A549 (cell line): ENCODE measurements at regions not wholly inside any gene's neighbourhood (a gene's known extent, or its start where the extent isn't known, plus 50 kb on each side); places are given as distances from the start of the nearest gene placed in this dataset.

Experiments
- ATAC-seq, 2 experiments: fragments of 200-7000 bp in 1 of 2; fragments of >200 bp in 1 of 2; cut with Nextera tagmentation in 1 of 2; cut with Tn5 transposase in 1 of 2; 3 replicates each; pipeline versions ENCODE4 v1.8.0 to v1.9.1; 2018 to 2020; ENCODE audit warnings: mild to moderate bottlenecking in 1 of 2, moderate library complexity in 1 of 2
- CTCF ChIA-PET: fragments of 300-600 bp; sonication (Branson Sonifier 250); formaldehyde crosslinking; extraction: SDS; loops from one replicate; lab custom pipeline; 2021; ENCODE audit warnings: antibody characterized with exemption, inconsistent platforms; lab: Yijun Ruan, JAX
- POLR2A ChIA-PET: fragments of 350-600 bp; formaldehyde crosslinking; extraction: SDS; loops from one replicate; lab custom pipeline; 2021; ENCODE audit warnings: antibody characterized with exemption, inconsistent platforms; lab: Yijun Ruan, JAX
- DNase-seq, 2 experiments: peaks; one replicate each; pipeline versions ENCODE4 v3.0.0 to v3.0.0-alpha.2; 2011 to 2016; ENCODE audit warnings: low read depth in 1 of 2, low spot score in 1 of 2
- FAIRE-seq: peaks from 2 replicates; lab custom pipeline; 2011; peaks lifted over from hg19 to GRCh38; lab: Jason Lieb, UNC
- H3K27ac ChIP-seq, 2 experiments: fragments of >200 bp; sonication (Bioruptor Twin); formaldehyde crosslinking; 3 replicates each; pipeline ENCODE4 v1.5.1; 2016 to 2017
- H3K4me1 ChIP-seq: fragments of >200 bp; sonication (Bioruptor Twin); formaldehyde crosslinking; 3 replicates; pipeline ENCODE4 v1.6.1; 2016
- H3K4me2 ChIP-seq: fragments of >200 bp; sonication (Bioruptor Twin); formaldehyde crosslinking; 3 replicates; pipeline ENCODE4 v1.6.1; 2016
- H3K4me3 ChIP-seq: fragments of >200 bp; sonication (Bioruptor Twin); formaldehyde crosslinking; 3 replicates; pipeline ENCODE4 v1.5.1; 2016
- H3K9me3 ChIP-seq: fragments of >200 bp; sonication (Bioruptor Twin); formaldehyde crosslinking; 3 replicates; pipeline ENCODE4 v1.6.1; 2016
- BHLHE40 ChIP-seq: IDR thresholded peaks from 2 replicates; pipeline ENCODE4 v1.6.1; 2012; ENCODE audit warnings: low read depth, low read length, inconsistent platforms
- CBX2 ChIP-seq: fragments of 200-600 bp; sonication (generic); IDR thresholded peaks from 2 replicates; pipeline ENCODE4 v1.6.1; 2016; ENCODE audit warnings: low read depth, mild to moderate bottlenecking, borderline replicate concordance
- CEBPB ChIP-seq, 2 experiments: fragments of >200 bp in 1 of 2; sonication (Bioruptor Twin) in 1 of 2; formaldehyde crosslinking in 1 of 2; IDR thresholded peaks; 2 replicates each; pipeline ENCODE4 v1.6.1; 2012 to 2016
- CHD2 ChIP-seq: fragments of 150-350 bp; IDR thresholded peaks from 2 replicates; pipeline ENCODE4 v1.6.1; 2014; ENCODE audit warnings: low read length; ENCODE audit not compliant: partially characterized antibody
- CHD4 ChIP-seq: fragments of 200-600 bp; sonication (generic); IDR thresholded peaks from 2 replicates; pipeline ENCODE4 v1.6.1; 2016; ENCODE audit warnings: antibody characterized with exemption, mild to moderate bottlenecking, borderline replicate concordance
- EHF ChIP-seq: fragments of 250-450 bp; sonication (Bioruptor Pico); IDR thresholded peaks from 2 replicates; pipeline ENCODE4 v1.5.0; 2020; ENCODE audit warnings: mild to moderate bottlenecking
- EHMT2 ChIP-seq: fragments of 200-600 bp; sonication (generic); IDR thresholded peaks from 2 replicates; pipeline ENCODE4 v1.6.1; 2016; ENCODE audit warnings: antibody characterized with exemption, low read depth, mild to moderate bottlenecking, moderate library complexity
- EP300 ChIP-seq, 2 experiments: fragments of >200 bp; sonication (Bioruptor Twin); formaldehyde crosslinking; IDR thresholded peaks; 2 replicates in 1 of 2; 3 replicates in 1 of 2; pipeline ENCODE4 v1.6.1; 2016 to 2017
- FOSL2 ChIP-seq, 2 experiments: fragments of 450-650 bp in 1 of 2; fragments of >200 bp in 1 of 2; sonication (Bioruptor Twin) in 1 of 2; formaldehyde crosslinking; IDR thresholded peaks; 2 replicates each; pipeline versions ENCODE4 v1.5.0 to v1.6.1; 2016 to 2020; ENCODE audit warnings: mild to moderate bottlenecking in 1 of 2, moderate library complexity in 1 of 2
- HDAC2 ChIP-seq: fragments of 200-600 bp; sonication (generic); IDR thresholded peaks from 2 replicates; pipeline ENCODE4 v1.6.1; 2016
- HOXB5 ChIP-seq: fragments of 250-450 bp; sonication (Bioruptor Pico); IDR thresholded peaks from 2 replicates; pipeline ENCODE4 v1.5.0; 2020; ENCODE audit warnings: mild to moderate bottlenecking, moderate library complexity
- JUN ChIP-seq, 2 experiments: fragments of >200 bp; sonication (Bioruptor Twin); formaldehyde crosslinking; IDR thresholded peaks; 2 replicates in 1 of 2; 3 replicates in 1 of 2; pipeline ENCODE4 v1.6.1; 2016 to 2017
- KDM1A ChIP-seq: fragments of 200-600 bp; sonication (generic); IDR thresholded peaks from 2 replicates; pipeline ENCODE4 v1.6.1; 2016; ENCODE audit warnings: low read depth, mild to moderate bottlenecking
- MAFK ChIP-seq: fragments of 450-650 bp; IDR thresholded peaks from 2 replicates; pipeline ENCODE4 v1.6.1; 2014; ENCODE audit not compliant: partially characterized antibody
- NFE2L2 ChIP-seq: fragments of 150-350 bp; conservative IDR thresholded peaks from 2 replicates; pipeline ENCODE4 v1.6.1; 2014; ENCODE audit warnings: low read length
- POLR2AphosphoS2 ChIP-seq: conservative IDR thresholded peaks from 2 replicates; pipeline ENCODE4 v1.6.1; 2012; ENCODE audit warnings: low read length, improper control_type of control experiment, inconsistent platforms
- RAD21 ChIP-seq, 2 experiments: fragments of >200 bp in 1 of 2; sonication (Bioruptor Twin) in 1 of 2; formaldehyde crosslinking in 1 of 2; IDR thresholded peaks in 1 of 2; conservative IDR thresholded peaks in 1 of 2; 2 replicates in 1 of 2; 3 replicates in 1 of 2; pipeline ENCODE4 v1.6.1; 2012 to 2018; ENCODE audit warnings: inconsistent platforms in 1 of 2
- RARB ChIP-seq: fragments of 250-450 bp; sonication (Bioruptor Pico); IDR thresholded peaks from 2 replicates; pipeline ENCODE4 v1.8.0; 2021; ENCODE audit warnings: mild to moderate bottlenecking, moderate library complexity
- RFX5 ChIP-seq: fragments of 450-650 bp; IDR thresholded peaks from 2 replicates; pipeline ENCODE4 v1.7.1; 2014; ENCODE audit warnings: antibody characterized with exemption, mild to moderate bottlenecking, moderate library complexity
- RNF2 ChIP-seq: fragments of 200-600 bp; sonication (generic); IDR thresholded peaks from 2 replicates; pipeline ENCODE4 v1.6.1; 2016; ENCODE audit warnings: low read depth, mild to moderate bottlenecking, antibody characterized with exemption, moderate library complexity, borderline replicate concordance
- SMC3 ChIP-seq: fragments of >200 bp; sonication (Bioruptor Twin); formaldehyde crosslinking; IDR thresholded peaks from 3 replicates; pipeline ENCODE4 v1.6.1; 2018; ENCODE audit warnings: inconsistent platforms
- SREBF2 ChIP-seq: fragments of 450-650 bp; IDR thresholded peaks from 2 replicates; pipeline ENCODE4 v1.6.1; 2014; ENCODE audit warnings: mild to moderate bottlenecking, moderate library complexity
- TP53 ChIP-seq: fragments of 250-450 bp; sonication (Bioruptor Pico); IDR thresholded peaks from 2 replicates; pipeline ENCODE4 v1.5.0; 2021; ENCODE audit warnings: mild to moderate bottlenecking, moderate library complexity
- USF2 ChIP-seq: fragments of 450-650 bp; IDR thresholded peaks from 2 replicates; pipeline ENCODE4 v1.6.1; 2014; ENCODE audit warnings: antibody characterized with exemption
- ZC3H11A ChIP-seq: fragments of 450-650 bp; IDR thresholded peaks from 2 replicates; pipeline ENCODE4 v1.6.1; 2014; ENCODE audit warnings: antibody characterized with exemption, mild to moderate bottlenecking
- ZSCAN20 ChIP-seq: fragments of 250-450 bp; sonication (Bioruptor Pico); IDR thresholded peaks from 2 replicates; pipeline ENCODE4 v1.8.0; 2022; ENCODE audit warnings: mild to moderate bottlenecking, moderate library complexity
- WGBS: methylation state at CpG from one replicate; pipeline ENCODE4 v1.1.6; 2017; ENCODE audit errors: missing lambda C conversion rate; 5-methylcytosine and 5-hydroxymethylcytosine counted together
- TF ChIP-seq, protein P1 (sequence below): fragments of 250-450 bp; sonication (Bioruptor Pico); IDR thresholded peaks from 2 replicates; pipeline ENCODE4 v1.5.0; 2021; ENCODE audit warnings: mild to moderate bottlenecking, moderate library complexity, borderline replicate concordance
- TF ChIP-seq, protein P2 (sequence below): fragments of 200-600 bp; sonication (generic); IDR thresholded peaks from 2 replicates; pipeline ENCODE4 v1.6.1; 2016; ENCODE audit warnings: antibody characterized with exemption, mild to moderate bottlenecking, moderate library complexity
- TF ChIP-seq, protein P3 (sequence below): IDR thresholded peaks from 2 replicates; pipeline ENCODE4 v1.6.1; 2012

DNA sequence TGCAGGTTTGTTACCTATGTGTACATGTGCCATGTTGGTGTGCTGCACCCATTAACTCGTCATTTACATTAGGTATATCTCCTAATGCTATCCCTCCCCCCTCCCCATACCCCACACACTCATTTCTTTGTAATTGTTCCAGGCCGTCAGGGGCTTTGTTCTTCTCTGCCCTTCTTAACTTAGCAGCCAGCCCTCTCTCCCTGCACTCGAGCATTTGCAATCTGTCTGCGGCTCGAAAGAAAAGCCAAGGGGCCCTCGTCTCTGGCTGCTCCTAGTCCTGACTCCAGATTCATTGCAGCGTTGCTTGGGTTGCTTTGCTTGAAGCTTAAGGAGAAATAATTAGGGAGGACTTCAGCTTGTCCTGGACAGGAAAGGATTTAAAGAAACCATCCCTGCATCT lies 85.7 kb downstream of the ATP1A1 start:
- DNase-seq, result no peak
- Histone ChIP-seq H3K27ac (no peak overlapping the region), H3K4me1 (no peaks in the 10 kb centered on the region), H3K4me3 (no peak overlapping the region), H3K9me3 (no peaks in the 10 kb centered on the region), H3K4me2 (no peak overlapping the region)
- WGBS, result 56% methylated on average over 7 of the region's 7 CpGs
- no peak for ATAC-seq
- TF ChIP-seq TP53 (CRISPR knock-in tag), result no peak
- TF ChIP-seq ZC3H11A, result no peak
- TF ChIP-seq JUN (IDR thresholded peaks at IDR 0.05), result no peak
- TF ChIP-seq, protein P1, sequence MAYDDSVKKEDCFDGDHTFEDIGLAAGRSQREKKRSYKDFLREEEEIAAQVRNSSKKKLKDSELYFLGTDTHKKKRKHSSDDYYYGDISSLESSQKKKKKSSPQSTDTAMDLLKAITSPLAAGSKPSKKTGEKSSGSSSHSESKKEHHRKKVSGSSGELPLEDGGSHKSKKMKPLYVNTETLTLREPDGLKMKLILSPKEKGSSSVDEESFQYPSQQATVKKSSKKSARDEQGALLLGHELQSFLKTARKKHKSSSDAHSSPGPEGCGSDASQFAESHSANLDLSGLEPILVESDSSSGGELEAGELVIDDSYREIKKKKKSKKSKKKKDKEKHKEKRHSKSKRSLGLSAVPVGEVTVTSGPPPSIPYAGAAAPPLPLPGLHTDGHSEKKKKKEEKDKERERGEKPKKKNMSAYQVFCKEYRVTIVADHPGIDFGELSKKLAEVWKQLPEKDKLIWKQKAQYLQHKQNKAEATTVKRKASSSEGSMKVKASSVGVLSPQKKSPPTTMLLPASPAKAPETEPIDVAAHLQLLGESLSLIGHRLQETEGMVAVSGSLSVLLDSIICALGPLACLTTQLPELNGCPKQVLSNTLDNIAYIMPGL (CRISPR knock-in tag), result no peak
- no peak for TF ChIP-seq EHF
- no peak for TF ChIP-seq SREBF2
- no peak for TF ChIP-seq ZSCAN20 (CRISPR knock-in tag)
- TF ChIP-seq EHMT2, result no peak
- TF ChIP-seq HOXB5 (CRISPR knock-in tag), result no peak
- no peak for FAIRE-seq
- ChIA-PET CTCF (no interaction called here), POLR2A (no interaction called here)

DNA sequence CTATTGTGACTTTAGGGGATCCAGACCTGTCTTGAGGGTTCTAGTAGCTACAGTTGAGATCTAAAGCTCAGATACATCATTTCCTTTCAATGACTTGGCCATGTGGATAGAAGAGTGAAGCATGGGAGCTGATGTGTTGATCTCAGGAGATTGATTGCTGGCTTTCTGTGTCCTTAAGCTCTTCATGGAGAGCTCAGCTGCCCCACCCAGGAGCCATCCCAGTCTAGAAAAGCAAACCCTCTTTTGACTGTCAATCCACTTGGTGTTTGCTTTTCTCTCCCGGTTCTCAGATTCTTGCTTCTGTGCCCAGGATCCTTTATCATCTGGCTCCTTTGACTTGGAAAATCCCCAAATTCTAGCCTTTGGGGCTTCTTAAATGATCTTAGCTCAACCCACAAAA lies 87.2 kb downstream of the ATP1A1 start:
- H3K27ac ChIP-seq, result no peak overlapping the region
- TF ChIP-seq BHLHE40 (no peak), JUN (IDR thresholded peaks at IDR 0.05) (no peak), RAD21 (conservative IDR thresholded peaks at IDR 0.05 in 1 of 2, IDR thresholded peaks at IDR 0.05 in 1 of 2) (no peak), POLR2AphosphoS2 (no peak), EHF (no peak), EP300 (IDR thresholded peaks at IDR 0.05) (no peak)
- TF ChIP-seq, protein P2, sequence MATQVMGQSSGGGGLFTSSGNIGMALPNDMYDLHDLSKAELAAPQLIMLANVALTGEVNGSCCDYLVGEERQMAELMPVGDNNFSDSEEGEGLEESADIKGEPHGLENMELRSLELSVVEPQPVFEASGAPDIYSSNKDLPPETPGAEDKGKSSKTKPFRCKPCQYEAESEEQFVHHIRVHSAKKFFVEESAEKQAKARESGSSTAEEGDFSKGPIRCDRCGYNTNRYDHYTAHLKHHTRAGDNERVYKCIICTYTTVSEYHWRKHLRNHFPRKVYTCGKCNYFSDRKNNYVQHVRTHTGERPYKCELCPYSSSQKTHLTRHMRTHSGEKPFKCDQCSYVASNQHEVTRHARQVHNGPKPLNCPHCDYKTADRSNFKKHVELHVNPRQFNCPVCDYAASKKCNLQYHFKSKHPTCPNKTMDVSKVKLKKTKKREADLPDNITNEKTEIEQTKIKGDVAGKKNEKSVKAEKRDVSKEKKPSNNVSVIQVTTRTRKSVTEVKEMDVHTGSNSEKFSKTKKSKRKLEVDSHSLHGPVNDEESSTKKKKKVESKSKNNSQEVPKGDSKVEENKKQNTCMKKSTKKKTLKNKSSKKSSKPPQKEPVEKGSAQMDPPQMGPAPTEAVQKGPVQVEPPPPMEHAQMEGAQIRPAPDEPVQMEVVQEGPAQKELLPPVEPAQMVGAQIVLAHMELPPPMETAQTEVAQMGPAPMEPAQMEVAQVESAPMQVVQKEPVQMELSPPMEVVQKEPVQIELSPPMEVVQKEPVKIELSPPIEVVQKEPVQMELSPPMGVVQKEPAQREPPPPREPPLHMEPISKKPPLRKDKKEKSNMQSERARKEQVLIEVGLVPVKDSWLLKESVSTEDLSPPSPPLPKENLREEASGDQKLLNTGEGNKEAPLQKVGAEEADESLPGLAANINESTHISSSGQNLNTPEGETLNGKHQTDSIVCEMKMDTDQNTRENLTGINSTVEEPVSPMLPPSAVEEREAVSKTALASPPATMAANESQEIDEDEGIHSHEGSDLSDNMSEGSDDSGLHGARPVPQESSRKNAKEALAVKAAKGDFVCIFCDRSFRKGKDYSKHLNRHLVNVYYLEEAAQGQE, result no peak
- TF ChIP-seq, protein P3, sequence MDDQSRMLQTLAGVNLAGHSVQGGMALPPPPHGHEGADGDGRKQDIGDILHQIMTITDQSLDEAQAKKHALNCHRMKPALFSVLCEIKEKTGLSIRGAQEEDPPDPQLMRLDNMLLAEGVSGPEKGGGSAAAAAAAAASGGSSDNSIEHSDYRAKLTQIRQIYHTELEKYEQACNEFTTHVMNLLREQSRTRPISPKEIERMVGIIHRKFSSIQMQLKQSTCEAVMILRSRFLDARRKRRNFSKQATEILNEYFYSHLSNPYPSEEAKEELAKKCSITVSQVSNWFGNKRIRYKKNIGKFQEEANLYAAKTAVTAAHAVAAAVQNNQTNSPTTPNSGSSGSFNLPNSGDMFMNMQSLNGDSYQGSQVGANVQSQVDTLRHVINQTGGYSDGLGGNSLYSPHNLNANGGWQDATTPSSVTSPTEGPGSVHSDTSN, result no peak
- FAIRE-seq (no peak), DNase-seq (no peak), ATAC-seq (no peak)
- 7% methylated on average over 1 of the region's 1 CpG for WGBS
- ChIA-PET POLR2A (no interaction called here), CTCF (no interaction called here)
- H3K4me1 ChIP-seq, result no peaks in the 10 kb centered on the region
- no peak overlapping the region for H3K4me3 ChIP-seq
- no peak overlapping the region for H3K4me2 ChIP-seq
- H3K9me3 ChIP-seq, result no peaks in the 10 kb centered on the region

DNA sequence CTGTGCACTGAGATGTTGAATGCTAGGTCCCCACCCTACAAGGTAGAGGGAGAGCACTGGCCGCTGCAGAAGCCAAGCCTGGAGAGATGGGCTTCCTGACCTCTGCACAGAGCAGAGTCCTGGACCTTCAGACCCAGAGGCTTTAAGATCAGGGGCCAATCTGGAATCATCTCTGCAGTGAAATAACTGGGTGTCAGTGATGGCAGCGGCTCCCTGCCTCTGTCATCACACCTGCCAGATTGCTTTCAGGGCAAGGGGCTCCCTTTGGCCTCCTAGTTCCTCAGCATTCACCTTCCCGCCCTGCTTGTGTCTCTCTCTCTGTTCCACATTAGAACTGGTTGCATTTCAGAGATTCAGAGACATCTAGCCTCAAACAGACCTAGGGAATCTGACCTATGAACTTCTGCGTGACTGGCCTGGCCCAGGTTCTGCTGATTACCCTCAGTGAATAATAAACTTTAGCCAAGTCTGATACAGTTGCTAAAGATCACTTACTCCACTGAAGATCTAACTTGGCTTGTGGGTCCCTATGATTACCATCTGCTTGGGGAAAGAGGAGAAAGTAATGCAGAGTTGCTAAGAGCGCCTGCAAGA lies 87.8 kb downstream of the ATP1A1 start:
- Histone ChIP-seq H3K4me3 (no peak overlapping the region), H3K9me3 (no peaks in the 10 kb centered on the region), H3K4me1 (no peaks in the 10 kb centered on the region), H3K4me2 (no peak overlapping the region), H3K27ac (no peak overlapping the region)
- POLR2A ChIA-PET, result no interaction called here
- WGBS, result 50% methylated on average over 5 of the region's 5 CpGs
- CTCF ChIA-PET, result interaction anchor here (1.1 kb wide), 1 partner anchor 13 kb away, joined by 3 read pairs; no protein-coding TSS in a partner anchor
- TF ChIP-seq SMC3, result no peak
- no peak for TF ChIP-seq RARB (CRISPR knock-in tag)
- TF ChIP-seq KDM1A, result no peak
- no peak for TF ChIP-seq CEBPB (IDR thresholded peaks at IDR 0.05)
- TF ChIP-seq FOSL2 (IDR thresholded peaks at IDR 0.05), result no peak
- TF ChIP-seq FOSL2 (CRISPR knock-in tag; IDR thresholded peaks at IDR 0.05), result no peak
- no peak for TF ChIP-seq RNF2
- TF ChIP-seq USF2, result no peak
- TF ChIP-seq ZSCAN20 (CRISPR knock-in tag), result no peak
- TF ChIP-seq CBX2, result no peak
- TF ChIP-seq HDAC2, result no peak
- no peak for TF ChIP-seq EHF
- TF ChIP-seq CHD4, result no peak
- no peak for TF ChIP-seq RFX5
- TF ChIP-seq MAFK, result no peak
- no peak for TF ChIP-seq CHD2
- no peak for TF ChIP-seq NFE2L2
- no peak for ATAC-seq
- no peak for DNase-seq
- FAIRE-seq, result no peak
